ENCODE measurements at regions not wholly inside any gene's neighbourhood (a gene's known extent, or its start where the extent isn't known, plus 50 kb on each side); places are given as distances from the start of the nearest gene placed in this dataset.
"Not testable (repeated sequence)": the region's sequence is repeated elsewhere in the genome, so short reads cannot be mapped to it uniquely, and the experiment has no call there.

DNA sequence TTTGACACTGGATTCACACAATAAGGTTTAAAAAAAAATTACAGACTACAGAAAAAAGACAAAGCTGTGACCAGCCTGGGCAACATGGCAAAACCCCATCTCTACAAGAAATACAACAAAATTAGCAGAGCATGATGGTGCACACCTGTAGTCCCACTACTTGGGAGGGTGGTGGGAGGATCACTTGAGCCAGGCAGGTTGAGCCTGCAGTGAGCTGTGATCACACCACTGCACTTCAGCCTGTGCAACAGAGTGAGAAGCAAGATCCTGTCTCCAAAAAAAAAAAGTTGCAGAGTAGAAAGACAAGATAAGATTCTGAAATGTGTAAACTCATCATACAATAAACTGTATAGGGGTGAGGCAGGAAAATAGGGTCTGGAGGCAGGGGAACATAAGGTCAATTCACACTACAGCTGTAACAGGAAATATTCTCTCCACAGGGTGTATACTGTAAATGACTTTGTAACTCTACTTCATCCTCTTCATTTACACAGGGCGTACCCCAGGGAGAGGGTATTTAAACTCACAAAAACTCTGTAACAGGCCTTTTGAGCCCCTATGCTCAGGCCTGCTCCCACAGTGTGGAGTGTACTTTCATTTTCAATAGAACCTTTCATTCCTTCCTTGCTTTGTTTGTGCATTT lies 112.6 kb upstream of the MAPK10 start:
- POLR2A ChIA-PET, result no interaction called here
- CTCF ChIA-PET, result no interaction called here

DNA sequence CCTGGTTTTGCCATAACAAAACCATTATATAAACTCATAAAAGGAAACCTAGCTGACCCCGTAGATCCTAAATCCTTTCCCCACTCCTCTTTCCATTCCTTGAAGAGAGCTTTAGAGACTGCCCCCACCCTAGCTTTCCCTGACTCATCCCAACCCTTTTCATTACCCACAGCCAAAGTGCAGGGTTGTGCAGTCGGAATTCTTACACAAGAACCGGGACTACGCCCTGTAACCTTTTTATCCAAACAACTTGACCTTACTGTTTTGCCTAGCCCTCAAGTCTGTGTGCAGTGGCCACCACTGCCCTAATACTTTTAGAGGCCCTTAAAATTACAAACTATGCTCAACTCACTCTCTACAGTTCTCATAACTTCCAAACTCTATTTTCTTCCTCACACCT lies 116.0 kb upstream of the PTPN13 start:
- POLR2A ChIA-PET, CTCF ChIA-PET: not testable (repeated sequence)

DNA sequence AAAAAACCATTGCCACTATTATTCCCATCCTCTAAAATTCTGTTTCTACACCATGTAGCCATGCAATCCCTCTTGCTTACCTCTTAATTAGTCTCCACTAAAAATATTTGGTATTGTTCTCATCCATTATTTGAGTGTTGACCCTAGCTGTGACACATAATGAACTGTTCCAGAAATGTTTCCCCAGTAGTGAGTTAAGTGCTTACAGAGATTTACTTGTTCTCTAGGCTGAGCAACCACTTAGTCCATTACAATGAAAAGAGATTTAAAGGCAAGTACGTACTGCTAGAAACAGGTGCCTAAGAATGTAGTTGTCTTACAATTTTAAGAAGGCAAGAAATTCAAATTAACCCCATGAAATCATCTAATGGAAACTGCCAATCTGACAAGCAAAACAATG lies 112.7 kb upstream of the PTPN13 start:
- ChIA-PET CTCF (interaction anchor here (0.7 to 0.8 kb wide), 2 partner anchors 18 to 1012 kb away, joined by 3 read pairs; no protein-coding TSS in a partner anchor), POLR2A (no interaction called here)

DNA sequence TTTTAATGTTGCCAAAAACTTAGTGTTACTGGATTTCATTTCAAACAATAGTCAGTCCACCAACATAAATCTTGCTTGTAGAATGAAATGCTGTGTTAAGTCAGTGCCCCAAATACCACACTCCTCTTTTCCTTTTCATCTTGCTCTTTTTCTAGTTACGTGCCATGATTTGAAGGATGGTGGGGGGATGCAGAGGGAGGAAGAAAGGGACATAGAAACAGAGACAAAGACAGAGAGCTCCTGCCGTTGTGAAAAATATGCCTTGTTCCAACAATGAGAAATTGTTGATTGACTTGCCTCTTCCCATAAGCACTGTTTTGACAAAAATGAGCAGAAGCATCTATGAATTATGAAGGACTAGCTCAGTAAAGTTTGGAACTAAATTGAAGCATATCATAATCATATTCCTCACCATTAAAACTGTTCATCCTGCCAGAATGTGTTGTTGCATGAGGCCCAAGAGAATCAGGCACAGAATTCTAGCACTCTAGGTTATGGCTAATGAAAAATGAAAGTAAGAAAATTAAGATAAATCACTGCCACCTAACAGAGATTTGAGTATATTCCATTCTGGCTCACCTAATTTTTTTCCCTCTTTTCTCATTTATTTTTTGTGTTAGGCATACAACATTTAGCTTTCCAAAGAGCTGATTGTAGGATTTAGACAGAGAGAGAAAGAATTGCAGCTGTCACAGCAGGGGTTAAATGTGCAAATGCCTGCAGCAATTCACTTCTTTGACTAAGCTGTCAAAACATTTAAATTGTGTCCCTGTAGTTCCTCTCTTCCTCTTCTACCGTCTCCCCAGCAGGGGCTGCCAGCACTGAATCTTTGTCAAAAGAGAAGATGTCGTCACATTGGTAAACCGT lies 111.6 kb upstream of the PTPN13 start:
- ChIA-PET POLR2A (no interaction called here), CTCF (no interaction called here)

DNA sequence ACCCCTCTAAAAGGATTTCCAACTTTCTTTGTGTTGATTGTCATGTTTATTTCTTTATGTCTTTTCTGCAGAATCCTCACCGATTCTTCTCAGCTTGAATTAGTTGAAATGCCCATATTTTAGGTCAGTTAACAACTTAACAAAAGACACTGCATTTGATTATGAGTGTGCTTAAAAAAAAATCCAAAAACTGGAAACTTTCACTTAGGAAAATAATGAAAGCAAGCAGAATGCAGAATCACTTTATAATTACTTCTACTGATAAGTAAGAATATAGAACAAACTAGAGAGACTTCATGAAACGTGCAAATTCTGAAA lies 111.0 kb upstream of the PTPN13 start:
- POLR2A ChIA-PET, result no interaction called here

DNA sequence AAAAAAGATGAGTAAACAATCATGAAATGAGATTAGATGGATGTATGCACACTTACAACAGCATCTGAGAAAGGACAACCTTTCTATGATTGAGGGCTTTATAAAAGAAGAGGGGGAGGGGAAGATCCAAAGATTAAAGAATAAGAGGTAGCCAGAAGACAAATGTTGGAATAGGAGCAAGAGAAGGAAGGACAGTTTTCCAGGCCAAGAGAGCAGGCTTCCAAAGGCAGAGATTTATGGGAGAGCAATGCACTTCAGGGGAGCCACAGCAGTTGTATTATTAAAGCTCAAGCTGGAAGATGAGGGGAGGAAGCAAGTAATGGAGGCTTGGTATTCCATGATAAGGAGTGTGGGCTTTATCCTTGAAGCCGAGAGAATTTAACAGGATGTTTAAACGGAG lies 110.3 kb upstream of the PTPN13 start:
- POLR2A ChIA-PET, result no interaction called here
- CTCF ChIA-PET, result no interaction called here

More for the DNA sequence above, 111.0 kb upstream of the PTPN13 start:
- CTCF ChIA-PET, result no interaction called here

DNA sequence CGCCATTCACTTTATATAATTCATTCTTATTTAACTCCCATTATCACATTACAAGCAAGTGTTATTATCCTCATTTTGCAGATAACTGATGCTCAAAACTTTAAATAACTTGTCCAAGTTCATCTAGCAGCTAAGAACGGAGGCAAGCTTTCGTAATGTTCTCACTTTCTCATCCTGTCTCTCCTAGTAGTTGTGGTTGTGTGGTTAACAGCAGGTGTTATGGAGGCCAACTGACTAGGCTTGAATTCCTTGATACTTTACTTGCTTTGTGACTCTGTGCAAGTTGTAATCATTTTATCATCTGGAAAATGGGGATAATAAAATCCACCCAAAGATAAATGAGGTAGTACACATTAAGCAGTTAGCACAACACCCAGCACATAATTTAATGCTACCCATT lies 109.9 kb upstream of the PTPN13 start:
- CTCF ChIA-PET, result no interaction called here

DNA sequence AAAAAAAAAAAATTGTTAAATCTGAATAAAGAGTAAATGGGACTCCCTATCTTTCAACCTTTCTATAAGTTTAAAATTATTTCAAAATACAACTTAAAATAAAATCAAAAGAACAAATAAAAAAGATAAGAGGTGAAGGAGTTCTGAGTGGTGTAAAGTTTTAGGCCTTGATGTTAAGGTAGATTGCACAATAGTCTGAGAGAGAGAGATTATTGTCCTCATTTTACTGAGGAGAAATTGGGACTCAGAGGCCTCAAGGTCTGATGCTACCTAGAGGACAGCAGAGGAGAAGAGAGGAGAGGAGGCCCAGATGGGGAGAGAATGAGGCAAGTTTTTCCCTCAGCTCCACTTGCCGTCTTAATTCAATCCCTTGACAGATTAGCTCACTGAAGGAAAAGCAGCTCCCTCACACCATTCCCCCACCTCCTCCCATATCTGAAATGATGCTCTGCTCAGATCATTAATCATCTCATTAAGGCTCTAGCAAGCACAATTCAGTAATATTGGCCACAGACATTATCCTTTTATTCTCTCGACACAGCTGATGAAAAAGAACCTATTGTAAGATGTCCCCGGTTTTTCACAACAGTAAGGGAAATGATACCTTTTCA lies 106.3 kb upstream of the PTPN13 start:
- CTCF ChIA-PET, result no interaction called here
- POLR2A ChIA-PET, result interaction anchor here (0.6 kb wide), 1 partner anchor 401 kb away, joined by 3 read pairs; no protein-coding TSS in a partner anchor

More for the DNA sequence above, 109.9 kb upstream of the PTPN13 start:
- POLR2A ChIA-PET, result no interaction called here

DNA sequence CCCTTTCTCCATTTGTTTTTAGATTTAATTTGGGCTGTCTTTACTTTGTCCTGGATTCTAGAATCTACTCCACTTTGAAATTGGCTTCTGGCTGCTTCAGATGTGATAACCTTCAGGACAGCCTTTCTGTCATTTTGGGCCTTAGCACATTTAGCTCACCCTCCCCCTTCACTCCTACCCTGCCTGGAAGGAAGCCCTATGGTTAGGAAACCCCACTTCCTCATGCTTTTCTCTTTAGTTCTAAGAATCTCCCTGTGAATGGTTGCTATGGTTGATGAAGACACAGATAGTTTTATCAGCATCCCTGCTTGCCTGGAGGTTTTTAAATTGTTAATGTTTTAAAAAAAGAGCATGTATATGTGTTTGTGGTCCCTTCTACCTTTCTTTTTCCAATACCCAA lies 100.7 kb upstream of the PTPN13 start:
- ChIA-PET CTCF (no interaction called here), POLR2A (no interaction called here)

DNA sequence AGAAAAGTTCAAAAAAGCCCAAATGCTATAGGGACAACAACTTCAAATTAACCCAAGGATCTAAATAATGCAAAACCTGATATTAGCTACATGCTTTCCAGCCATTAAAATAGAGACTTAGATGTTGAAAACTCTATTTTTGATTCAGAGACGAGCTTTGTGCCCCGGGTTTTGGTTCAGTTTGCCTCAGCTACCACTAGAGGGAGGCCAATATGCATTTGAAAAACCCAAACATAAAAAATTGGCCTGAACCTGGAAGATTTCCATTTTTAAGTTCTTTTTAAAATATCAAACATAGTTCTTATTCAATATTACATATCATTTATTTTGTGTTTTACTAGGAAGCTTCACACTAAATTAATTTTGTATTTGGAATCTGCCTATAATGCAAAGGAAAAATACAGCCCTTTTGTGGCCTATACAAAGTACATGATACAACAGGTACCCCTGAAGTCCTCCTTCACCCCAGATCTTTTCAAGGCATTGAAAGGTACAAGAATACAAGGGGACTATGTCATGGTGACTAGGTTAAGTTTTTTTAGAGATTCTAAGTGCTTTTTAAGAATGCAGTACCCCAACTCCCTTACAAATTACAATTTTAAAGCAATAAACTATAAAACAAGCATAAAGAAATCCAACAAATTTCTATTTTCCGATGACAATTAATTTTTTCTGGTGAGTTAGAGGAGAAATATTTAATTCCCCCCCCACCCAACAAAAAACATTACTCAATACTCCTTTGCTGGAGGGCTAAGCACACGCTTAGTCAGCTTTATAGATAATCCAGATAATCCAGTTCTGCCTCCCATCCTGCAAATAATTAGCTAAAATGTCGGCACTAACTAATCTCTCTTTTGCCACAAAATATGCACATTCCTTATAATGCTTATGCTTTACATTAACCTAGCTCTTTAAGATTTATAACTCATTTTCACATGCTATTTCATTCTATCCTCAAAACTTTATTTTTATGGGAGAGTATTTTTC lies 97.7 kb upstream of the PTPN13 start:
- ChIA-PET POLR2A (no interaction called here), CTCF (interaction anchor here (1.0 to 2.4 kb wide), 3 partner anchors 9 to 399 kb away, joined by 3 to 9 read pairs (median 4); no protein-coding TSS in a partner anchor)

DNA sequence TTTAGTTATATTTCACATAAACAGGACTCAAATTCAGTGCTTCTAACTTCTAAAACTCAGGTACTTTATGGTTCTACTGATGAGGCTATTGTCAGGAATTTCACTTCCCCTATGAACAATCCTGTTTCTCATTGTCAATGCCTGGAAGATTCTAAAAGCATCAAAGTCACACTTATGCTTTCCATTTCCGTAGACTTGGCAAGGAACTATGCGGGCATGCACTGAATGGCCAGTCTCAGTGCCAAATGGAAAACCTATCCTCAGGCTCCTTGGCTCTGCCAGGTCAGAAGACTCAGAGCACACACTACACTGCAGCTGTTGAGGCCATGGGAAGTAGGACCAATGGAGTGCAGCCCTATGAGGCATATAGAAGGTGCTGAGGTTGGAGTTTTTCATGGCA lies 97.0 kb upstream of the PTPN13 start:
- ChIA-PET CTCF (interaction anchor here (1.0 kb wide), 2 partner anchors 9 to 28 kb away, joined by 3 to 4 read pairs; no protein-coding TSS in a partner anchor), POLR2A (no interaction called here)

DNA sequence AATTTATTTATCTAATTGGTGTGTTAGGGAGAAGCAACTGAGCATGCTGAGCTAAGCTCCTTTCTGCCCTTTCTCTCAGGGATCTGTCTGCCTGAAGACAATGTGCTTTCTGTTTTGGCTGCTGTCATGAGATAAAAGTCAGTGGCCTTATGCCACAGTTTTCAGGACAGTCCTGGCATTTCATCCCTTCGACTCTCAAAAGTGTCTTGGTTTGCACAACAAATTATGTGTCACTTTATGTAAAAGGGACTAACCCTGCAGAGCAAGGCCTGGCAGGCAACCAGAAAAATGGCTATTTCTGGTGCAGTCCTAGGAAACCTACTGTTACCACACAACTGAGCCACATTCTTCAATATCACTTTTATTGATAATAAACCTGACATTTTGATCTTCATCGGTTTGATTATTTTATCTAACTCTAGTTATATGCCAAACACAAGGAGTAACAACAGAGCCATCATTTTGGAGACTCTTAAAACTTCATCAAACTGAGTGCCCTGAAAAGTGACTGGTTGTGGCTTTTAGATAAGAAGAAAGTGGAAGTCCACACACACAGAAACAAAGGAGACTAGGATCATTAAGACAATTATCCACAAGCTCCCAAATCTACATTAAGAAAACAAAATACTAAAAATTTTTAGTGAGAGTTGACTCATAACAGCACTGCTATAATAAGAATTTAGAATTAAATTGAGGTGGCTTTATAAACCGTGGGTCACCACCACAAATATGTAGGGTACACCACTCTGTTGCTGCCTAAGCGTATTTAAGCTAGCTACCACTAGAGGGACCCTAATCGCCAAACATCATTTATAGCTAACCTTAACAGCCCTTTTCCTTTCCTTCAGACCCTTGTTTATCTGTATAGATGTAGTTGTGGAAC lies 95.9 kb upstream of the PTPN13 start:
- POLR2A ChIA-PET, result no interaction called here
- CTCF ChIA-PET, result interaction anchor here (1.0 to 2.3 kb wide), 3 partner anchors 29 to 397 kb away, joined by 3 to 5 read pairs (median 5); partner anchors contain the start of gene C4orf36

DNA sequence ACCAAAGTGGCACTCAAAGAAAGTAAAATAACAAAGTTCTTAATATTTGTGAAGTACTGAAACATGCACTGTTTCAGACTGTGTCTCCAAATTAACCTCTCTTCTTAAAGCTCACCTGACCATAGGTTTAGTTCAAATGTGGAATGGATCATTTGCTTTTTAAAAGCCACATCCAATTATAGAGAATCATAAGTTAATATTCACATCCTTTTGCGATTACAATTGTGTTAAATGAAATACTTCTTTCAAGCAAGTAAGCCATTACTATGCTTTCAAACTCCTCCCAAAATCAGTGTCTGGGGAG lies 95.3 kb upstream of the PTPN13 start:
- POLR2A ChIA-PET, result no interaction called here
- CTCF ChIA-PET, result interaction anchor here (1.1 to 2.3 kb wide), 2 partner anchors 394 to 396 kb away, joined by 5 read pairs; partner anchors contain the start of gene C4orf36

DNA sequence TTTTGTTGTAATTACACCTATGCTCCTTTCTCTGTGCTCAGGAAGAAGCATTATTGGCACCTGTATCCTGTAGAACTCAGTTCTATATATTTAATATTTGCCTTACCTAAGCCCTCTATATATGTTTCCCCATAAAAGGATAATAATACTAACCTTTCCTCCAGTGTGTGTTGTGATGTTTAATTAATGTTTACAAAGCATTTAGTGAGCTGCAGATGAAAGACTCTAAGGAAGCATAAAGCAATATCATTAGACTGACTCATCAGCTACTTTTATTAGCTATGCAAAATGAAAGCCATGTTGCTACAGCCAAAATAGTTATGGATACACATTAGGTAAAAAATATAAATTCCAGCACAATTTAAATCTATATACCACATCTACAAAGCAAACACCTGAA lies 93.6 kb upstream of the PTPN13 start:
- ChIA-PET CTCF (no interaction called here), POLR2A (no interaction called here)

DNA sequence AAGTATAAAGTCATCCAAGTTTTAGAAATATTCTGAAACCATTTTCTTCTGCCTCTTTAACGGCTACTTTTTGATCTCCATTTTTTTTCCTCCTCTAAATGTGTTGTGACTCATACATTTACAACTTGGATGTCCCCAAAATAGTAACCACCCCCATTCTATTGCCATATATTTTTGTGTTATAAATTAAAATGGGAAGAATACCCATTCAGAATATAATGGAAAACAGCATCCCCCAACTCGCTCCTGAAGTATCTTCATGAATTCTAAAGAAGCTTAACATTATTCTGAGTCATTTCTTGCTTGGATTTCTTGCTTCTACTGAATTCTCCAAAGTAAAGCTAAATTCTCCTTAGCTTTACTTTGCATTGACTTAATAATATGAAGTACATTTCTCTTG lies 92.0 kb upstream of the PTPN13 start:
- CTCF ChIA-PET, result no interaction called here
- POLR2A ChIA-PET, result no interaction called here

DNA sequence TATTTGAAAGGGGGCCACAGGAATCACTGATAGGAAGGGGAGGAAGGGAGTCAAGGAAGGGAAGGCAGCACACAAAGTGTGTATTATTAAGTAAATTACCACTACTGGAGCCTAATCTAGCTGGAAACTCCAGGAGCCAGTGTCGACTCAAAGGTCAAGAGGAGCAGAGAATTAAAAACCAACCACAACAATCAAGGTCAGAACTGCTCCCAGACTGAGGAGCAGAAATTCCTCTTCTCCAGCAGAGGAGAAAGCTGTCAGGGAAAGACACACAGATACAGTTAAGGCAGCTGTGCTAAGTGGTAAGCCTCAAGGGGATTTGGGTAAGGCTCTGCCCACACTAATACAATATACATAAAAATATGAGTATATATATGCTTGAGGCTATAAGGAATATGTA lies 87.5 kb upstream of the PTPN13 start:
- ChIA-PET POLR2A (no interaction called here), CTCF (no interaction called here)

DNA sequence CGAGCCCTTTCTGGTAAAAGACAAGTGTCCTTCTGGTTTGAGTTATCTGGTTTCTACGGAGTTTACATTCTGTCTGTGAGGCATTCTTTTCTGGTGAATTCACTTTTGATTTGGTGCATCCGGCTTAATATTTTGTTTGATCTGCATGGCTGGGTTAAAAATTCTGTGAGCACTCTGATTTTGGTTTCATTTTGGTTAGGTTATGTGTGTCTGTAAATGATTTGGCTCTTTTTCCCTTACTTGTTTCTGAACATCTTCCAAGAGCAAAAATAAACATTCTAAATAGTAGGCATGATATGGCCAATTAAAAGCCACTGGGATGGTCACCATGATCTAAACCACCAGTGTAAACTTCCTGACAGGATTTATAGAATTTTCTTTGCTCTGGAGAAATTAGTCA lies 85.7 kb upstream of the PTPN13 start:
- CTCF ChIA-PET, result no interaction called here
- POLR2A ChIA-PET, result no interaction called here

DNA sequence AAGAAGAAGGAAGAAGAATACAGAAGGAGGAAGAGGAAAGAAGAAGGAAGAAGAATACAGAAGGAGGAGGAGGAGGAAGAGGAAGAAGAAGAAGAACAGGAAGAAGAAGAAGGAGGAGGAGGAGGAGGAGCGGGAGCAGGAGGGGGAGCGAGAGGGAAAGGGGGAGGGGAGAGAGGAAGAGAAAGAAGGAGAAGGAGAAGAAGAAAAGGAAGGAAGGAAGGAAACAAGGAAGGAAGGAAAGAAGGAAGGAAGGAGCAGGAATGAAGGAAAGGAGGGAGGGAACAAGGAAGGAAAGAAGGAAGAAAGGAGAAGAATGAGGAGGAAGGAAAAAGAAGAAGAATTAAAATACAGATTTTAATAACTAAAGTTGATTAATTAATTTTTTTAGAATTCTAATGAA lies 82.5 kb upstream of the PTPN13 start:
- ChIA-PET POLR2A (no interaction called here), CTCF (no interaction called here)

DNA sequence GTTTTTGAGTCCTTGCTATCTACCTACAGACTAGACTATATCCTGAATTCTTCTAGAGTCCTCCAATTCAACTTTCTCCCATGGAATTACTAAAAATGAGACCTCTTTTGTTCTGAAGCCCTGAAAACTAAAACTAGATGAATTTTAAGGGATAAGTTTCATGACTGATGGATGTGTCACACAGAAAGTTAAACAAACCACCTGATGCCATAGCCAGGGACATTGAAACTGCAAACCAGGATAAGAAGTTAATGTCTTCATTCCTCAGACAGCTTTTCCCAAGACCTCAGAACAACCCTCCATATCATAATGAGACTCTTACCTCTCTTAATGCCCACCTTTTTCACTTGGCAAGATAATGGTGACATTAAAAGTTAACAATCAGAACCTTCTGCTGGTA lies 81.5 kb upstream of the PTPN13 start:
- POLR2A ChIA-PET, result no interaction called here
- CTCF ChIA-PET, result no interaction called here
